Activated CD8-positive, alpha-beta memory T cell treated with anti-CD3 and anti-CD28 coated beads, Interleukin-2, amount 50 U/mL, for 24 hours (primary cell): ENCODE measurements at regions not wholly inside any gene's neighbourhood (a gene's known extent, or its start where the extent isn't known, plus 50 kb on each side); places are given as distances from the start of the nearest gene placed in this dataset.

Experiments used
- DNase-seq: peaks from one replicate; pipeline ENCODE4 v3.0.0-alpha.2; 2020; ENCODE audit errors: extremely low read depth

DNA sequence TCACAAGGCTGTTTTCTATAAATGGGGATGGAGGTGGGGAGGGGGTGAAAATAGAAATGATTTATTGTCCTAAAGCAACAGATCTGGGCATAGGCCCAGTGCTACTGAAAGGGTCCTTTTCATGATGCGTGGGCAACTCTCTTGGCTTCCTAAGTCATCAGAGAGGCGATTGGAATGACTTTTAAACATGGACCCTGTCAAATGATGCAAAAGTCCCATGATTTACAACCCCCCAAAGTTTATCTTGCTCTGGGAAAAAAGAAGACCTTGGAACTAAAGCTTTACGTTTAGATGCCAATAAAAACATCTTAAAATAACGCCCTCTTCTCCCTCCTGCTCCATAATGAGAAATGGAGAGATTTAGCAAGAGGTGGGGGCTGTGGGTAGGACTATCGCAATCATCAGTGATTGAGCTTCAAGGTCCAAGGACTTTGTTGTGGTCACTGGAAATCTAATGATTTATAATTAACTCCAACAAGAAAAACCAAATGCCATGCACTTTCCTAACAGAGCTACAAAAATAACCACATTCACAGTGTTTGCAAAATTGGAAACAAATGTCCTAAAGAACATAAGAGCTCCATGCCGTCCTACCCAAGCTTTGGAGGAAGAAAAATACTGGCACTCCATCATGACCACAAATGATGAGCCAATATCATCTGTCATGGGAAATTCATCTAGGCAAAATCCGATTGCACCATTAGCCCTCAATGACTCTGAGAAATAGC, 167.5 kb upstream of the CLINT1 start:
- no peak for DNase-seq

DNA sequence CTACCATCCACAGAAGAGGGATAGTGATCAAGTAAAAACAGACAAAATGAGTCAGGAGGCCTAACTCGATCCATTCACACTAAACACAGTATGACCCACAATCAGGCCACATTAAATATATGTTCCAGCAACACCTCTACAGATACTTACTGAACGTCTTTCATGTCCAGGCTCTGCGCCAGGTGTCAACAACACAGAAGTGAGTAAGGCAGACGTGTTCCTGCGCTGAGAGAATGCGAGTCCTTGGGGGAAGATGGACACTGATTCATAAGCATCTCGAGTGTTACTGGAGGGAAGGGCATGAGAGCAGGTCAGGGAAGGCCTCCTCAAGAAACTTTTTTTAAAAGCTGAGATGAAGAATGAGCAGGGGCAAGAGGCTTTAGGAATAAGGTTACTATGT, 164.3 kb upstream of the CLINT1 start:
- DNase-seq = no peak

GRCh38 chr5:158022837-158023236, 163.9 kb upstream of the CLINT1 start:
- no peak for DNase-seq

DNA sequence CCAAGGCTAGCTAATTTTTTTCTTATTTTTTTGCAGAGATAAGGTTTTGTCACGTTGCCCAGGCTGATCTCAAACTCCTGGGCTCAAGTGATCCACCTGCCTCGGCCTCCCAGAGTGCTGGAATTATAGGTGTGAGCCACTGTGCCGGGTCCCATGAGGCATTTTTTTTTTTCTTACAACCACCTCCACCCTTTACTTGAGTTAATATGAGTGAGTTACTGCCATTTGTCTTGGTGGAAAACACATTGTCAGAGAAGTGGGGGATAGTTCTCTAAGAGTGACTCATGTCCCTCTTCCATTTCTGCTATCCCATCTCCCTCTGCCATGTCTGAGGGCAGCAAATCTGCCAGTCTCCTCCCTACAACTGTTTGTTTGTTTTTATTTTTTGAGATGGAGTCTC, 163.4 kb upstream of the CLINT1 start:
- DNase-seq = no peak

DNA sequence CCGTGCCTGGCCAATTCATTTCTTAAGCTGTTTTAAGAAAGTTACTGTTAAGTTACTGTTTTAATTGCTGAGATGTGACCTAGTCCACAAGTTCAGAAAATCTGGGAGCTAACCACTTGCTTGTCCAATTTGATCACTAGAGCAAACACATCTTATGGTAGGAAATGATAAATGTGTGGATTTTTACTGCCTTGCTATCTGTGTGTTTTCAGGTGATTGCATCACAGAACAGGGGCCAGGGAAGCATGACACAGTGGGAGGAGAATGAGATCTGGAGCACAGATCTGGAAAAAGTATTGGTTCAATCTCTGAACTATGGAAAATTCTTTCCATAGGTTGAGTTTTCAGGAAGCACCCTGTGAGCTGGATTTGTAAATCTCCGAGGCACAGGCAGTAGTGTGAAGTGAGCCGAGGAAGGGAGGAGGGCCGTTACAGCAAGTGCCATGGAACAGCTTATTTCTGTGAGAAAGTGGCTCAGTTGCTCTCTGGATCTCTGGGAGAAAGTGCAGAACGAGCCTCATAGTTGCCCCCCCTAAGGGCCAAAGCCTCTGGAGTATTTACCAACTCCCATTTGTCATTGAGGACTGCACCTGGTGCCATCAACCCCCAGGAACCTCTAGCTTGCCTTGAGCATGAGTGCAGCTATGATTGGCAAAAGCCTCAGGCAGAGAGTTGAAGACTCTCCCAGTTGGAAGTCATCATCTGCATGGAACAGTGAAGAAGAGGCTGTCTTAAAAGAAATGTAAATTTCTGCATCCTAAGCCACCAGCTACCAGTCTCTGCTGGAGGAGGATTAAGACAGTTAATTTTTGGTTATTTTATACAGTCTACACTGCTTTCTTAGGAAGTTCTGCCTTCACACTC, 161.8 kb upstream of the CLINT1 start:
- DNase-seq = no peak

GRCh38 chr5:158017469-158017868, 158.5 kb upstream of the CLINT1 start:
- no peak for DNase-seq

DNA sequence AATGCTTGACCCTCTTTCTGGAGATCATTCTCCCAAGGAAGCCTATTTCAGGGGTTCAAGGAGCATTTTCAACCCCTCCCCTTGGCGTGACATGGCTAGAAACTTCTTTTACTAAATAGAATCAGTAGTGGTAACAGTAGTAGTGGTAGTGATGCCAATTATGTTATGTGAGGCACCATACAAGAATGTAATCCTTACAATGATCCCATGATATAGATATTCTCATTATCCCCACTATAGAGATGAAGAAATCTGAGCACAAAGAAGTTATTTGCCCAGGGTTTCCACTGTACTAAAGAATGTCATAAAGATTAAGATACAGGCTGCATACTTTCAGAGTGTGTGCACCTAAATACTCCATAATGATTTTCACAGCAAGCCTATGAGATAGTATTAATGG, 155.4 kb upstream of the CLINT1 start:
- no peak for DNase-seq

- DNase-seq = no peak
Measured at GRCh38 chr5:158013939-158014338, 155.0 kb upstream of the CLINT1 start.

- DNase-seq = no peak
Measured at GRCh38 chr5:158013303-158013702, 154.4 kb upstream of the CLINT1 start.

- DNase-seq = no peak
Measured at GRCh38 chr5:158011422-158011821, 152.5 kb upstream of the CLINT1 start.

DNA sequence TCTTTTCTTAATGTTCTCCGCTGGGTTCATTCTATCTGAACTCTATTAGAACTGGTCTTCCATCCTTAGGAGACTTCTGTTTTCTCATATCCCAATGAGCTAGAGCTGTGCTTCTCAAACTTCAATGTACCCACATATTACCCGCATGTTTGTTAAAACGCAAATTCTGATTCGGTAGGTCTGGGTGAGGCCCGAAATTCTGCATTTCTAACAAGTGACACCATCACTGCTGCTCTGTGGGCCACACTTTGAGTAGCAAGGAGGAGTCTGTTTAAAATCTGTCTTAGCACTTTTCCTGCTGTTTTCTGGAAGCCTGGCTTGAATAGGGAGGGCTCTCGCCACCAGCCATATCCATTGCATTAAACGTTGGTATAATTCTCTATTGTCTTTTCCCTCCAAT, 151.9 kb upstream of the CLINT1 start:
- DNase-seq = no peak

DNA sequence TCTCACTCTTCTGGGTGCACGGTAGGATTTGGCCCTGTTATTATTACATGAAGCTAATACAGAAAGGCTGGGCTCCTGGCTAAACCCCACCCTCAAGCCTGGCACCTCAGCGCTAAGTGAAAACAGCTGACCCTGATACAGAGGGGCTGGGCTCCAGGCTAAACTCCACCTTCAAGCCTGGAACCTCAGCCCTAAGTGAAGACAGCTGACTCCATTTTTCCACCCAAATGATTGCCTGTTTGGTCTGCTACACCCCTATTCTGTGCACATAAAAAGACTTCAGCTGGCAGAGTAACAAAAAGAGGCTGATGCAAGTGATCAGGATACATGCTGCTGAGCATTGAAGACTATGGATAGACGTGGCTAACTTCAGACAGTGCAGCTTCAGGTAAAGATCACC, 148.4 kb upstream of the CLINT1 start:
- no peak for DNase-seq

DNA sequence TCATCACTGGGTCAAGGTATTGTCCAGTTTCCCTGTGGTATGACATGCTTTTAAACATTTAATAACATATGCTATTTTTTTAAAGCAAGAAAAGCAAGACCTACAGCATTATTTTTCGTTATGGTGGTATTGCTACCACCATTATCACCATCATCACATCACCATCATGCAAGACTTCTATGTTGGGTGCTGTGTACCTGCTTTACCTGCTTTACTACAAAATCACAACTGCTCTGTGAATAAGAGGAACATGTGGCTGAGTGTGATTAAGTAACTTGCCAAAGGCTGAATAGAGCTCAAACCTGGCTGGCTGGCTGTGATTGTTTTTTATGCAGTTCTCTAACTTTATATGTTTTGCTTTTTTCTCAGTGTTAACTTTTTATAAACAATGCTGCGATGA, 140.8 kb upstream of the CLINT1 start:
- no peak for DNase-seq

DNA sequence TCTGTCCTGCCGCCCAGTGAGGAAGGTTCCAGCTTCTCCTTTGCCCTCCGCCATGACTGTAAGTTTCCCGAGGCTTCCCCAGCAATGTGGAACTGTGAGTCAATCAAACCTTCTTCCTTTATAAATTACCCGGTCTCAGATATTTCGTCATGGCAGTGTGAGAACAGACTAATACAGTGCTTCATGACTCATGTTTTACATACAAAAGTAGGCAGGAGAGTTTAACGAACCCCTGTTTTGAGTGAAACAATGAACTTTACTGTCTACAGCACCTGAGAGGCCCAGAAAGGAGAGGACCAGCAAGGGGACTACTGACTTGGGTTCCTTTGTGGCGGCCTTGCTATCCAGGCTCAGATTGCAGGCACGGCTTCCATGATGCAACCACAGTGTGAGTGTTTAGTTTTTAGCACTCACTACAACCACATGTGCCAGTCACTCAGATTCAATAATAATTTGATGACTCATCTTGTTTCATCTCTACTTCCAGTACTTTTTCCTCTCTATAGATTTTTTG, 139.1 kb upstream of the CLINT1 start:
- DNase-seq = no peak

DNA sequence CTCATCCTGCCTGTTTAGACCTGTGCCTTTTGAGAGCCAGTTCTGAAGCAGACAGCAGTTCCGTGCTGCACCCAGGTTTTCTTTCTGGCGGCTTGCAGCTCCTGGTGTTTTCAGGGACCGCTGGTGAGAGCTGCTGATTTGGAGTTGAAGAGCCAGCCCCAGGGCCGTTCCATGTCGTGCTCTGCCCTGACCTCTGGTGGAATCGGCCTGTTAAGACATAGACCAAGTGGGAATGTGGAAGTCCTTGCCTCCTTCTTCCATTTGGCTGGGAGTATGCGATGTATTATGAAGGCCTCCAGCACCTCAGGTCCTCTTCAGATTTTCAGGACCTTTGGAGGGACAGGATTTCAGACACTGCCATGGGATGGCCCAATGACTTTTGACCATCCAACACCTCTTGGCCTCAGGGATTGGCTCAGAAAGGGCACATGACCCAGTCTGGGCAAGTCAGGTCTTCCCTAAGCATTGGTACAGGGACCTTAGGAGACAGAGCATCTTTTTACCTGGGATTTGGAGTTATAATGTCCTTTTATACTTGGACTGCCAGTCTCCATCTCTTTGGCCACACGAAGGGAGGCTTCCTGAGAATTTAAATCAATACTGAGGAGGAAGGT, 136.1 kb upstream of the CLINT1 start:
- no peak for DNase-seq

GRCh38 chr5:157993986-157994691, 135.2 kb upstream of the CLINT1 start:
- no peak for DNase-seq

- DNase-seq = no peak
Measured at GRCh38 chr5:157993201-157993600, 134.3 kb upstream of the CLINT1 start.

GRCh38 chr5:157990583-157991181, 131.7 kb upstream of the CLINT1 start:
- DNase-seq = no peak

DNA sequence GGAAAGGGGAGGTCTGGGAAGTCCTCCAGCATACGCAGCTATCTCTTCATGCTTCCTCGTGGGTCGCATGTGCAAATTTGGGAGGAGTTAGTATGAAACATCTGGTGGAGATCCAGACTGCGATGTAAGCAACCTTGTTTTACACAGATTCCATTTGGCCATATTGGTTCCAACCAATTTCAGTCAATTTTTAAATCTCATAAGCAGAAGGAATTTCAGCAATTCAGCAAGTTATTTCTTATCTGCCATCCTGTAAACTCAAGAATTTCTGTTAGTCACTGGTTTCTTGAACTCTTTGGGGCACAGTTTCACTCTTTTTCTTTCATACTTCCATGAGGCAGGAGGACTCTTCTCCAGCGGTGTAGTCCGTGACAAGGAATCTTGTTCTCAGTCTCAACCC, 130.4 kb upstream of the CLINT1 start:
- DNase-seq = no peak

DNA sequence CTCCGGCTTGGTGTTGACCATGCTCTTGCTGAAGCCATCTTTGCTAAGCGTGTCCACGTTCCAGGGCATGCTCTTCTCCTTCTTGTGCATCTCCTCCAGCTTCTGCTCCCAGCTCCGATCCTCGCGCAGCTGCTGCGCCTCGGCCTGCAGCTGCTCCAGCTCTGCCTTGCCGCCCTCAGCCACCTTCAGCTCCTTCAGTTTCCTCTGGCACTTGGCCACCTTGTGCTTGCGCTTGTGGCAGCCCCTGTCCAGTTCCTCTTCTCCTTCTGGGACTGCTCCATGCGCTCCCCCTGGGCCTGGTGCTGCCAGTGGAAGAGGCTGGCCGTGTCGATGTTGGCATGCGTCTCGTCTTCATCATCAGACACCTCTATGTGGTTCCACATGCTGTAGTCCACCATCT, 128.3 kb upstream of the CLINT1 start:
- DNase-seq = no peak

GRCh38 chr5:157986431-157986990, 127.6 kb upstream of the CLINT1 start:
- no peak for DNase-seq
